Esophagus muscularis mucosa (tissue), 4 donors: ENCODE measurements at regions not wholly inside any gene's neighbourhood (a gene's known extent, or its start where the extent isn't known, plus 50 kb on each side); places are given as distances from the start of the nearest gene placed in this dataset.
"Not testable (repeated sequence)": the region's sequence is repeated elsewhere in the genome, so short reads cannot be mapped to it uniquely, and the experiment has no call there.

Experiments used
- DNase-seq: peaks from one replicate; pipeline ENCODE4 v3.0.0-alpha.2; 2017; ENCODE audit errors: extremely low spot score
- H3K27ac ChIP-seq, 4 donors: fragments of 200-600 bp; sonication (generic); replicated peaks in 1 of 4; 1 replicate in 3 of 4; 2 replicates in 1 of 4; pipeline ENCODE4 v1.5.1; 2016 to 2019; ENCODE audit warnings: mild to moderate bottlenecking in 1 of 4
- H3K27me3 ChIP-seq, 4 donors: fragments of 200-600 bp; sonication (generic); one replicate each; pipeline versions ENCODE4 v1.5.1 to v1.6.0; 2016 to 2019
- H3K36me3 ChIP-seq, 4 donors: fragments of 200-600 bp; sonication (generic); one replicate each; pipeline ENCODE4 v1.5.1; 2016 to 2019
- H3K4me1 ChIP-seq, 4 donors: fragments of 200-600 bp; sonication (generic); one replicate each; pipeline ENCODE4 v1.5.1; 2016 to 2019
- H3K4me3 ChIP-seq, 4 donors: fragments of 200-600 bp; sonication (generic); 1 replicate in 2 of 4; 2 replicates in 2 of 4; pipeline ENCODE4 v1.5.1; 2016 to 2019; ENCODE audit warnings: mild to moderate bottlenecking in 4 of 4, moderate library complexity in 1 of 4
- H3K9me3 ChIP-seq, 4 donors: fragments of 200-600 bp; sonication (generic); 1 replicate in 3 of 4; 2 replicates in 1 of 4; pipeline ENCODE4 v1.5.1; 2016 to 2019
- EP300 ChIP-seq: sonication (generic); formaldehyde crosslinking; IDR thresholded peaks from one replicate; pipeline ENCODE4 v1.6.1; 2017; ENCODE audit warnings: antibody characterized with exemption
- POLR2A ChIP-seq: fragments of 450-650 bp; IDR thresholded peaks from one replicate; pipeline ENCODE4 v1.6.1; 2017; ENCODE audit warnings: antibody characterized with exemption, moderate library complexity, mild to moderate bottlenecking, low read depth
- POLR2AphosphoS5 ChIP-seq, 2 donors: sonication (generic); formaldehyde crosslinking; IDR thresholded peaks; one replicate each; pipeline ENCODE4 v1.6.1; 2017; ENCODE audit warnings: antibody characterized with exemption in 2 of 2
- WGBS: methylation state at CpG from one replicate; pipeline ENCODE4 v1.1.5; 2018; 5-methylcytosine and 5-hydroxymethylcytosine counted together
- intact Hi-C: fragments of 100-400 bp; cut with DNase I; formaldehyde crosslinking; loops from one replicate; pipeline ENCODE4 v1.15.1; 2023
- TF ChIP-seq, protein P1 (sequence below), 3 experiments: fragments of 200-600 bp in 2 of 3; fragments of 450-650 bp in 1 of 3; sonication (generic) in 2 of 3; IDR thresholded peaks; one replicate each; pipeline ENCODE4 v1.5.1; 2017 to 2019; ENCODE audit warnings: antibody characterized with exemption in 3 of 3, mild to moderate bottlenecking in 2 of 3, moderate library complexity in 1 of 3

DNA sequence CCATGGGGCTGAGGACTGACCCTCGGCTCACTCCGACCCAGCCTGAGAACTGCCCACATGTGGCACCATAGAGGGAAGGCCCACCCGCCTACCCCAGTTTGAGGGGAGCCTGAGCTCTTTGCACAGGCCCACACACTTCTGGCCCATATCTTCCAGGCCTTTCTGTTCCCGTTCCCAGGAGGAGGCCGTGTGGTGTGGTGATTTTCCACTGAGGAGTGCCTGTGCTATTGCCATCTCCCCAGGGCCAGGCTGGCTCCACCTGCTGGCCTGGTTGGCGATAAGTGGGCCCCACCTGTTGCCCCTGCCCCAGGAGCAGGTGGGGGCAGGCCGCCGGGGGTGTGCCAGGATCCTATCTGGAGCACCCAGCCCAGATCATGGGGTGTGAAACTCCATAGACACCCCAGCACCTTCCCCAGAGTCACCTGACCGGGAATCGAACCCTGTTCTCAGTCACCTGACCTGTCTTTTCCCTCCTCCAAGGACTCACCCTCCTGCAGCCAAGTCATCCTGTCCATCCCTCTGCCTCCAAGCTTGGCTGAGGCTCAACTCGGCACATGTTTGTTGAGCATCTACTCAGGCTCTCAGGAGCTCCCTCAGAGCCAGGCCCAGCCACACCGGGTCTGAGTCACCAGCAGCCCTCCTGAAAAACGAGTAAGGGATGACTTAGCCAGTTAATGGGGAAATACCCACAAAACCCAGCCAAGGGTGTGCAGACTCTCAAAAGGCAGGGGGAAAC lies 120.1 kb downstream of the CYP26B1 start:
- DNase-seq: peak; percentile 74
- H3K4me1 ChIP-seq: no peaks in the 10 kb centered on the region

DNA sequence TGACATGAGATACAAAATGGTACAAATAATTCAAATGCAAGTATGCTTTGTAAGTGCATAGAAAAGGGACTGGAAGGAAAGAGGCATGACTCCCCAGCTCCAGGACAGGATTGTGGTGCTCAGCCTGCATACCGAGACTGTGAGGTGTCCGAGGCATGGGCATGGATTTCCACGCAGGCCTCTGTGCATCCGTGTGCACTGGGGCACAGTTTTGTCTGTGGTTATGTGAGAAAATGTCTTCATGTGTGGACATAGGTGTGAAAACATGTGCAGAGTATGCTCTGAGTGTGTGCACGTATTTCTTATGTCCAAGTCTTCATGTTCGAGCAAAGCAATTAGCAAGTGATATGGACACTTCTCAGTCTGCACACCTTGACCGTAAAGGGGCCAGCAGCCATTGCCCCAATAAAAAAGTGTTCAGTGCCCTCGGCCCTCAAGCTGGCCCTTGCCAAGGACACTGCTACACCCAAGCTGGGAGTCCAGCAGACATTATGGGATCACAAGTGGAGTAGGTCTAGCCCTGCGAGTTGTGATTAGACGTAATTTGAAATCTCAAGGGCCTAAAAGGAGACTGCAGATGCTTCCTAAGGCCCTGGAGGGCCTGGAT lies 120.7 kb downstream of the CYP26B1 start:
- WGBS: 80% methylated on average over 7 of the region's 10 CpGs
- peak; percentile 80 for DNase-seq
- H3K27me3 ChIP-seq: no peaks in the 10 kb centered on the region

More for the DNA sequence above, 120.1 kb downstream of the CYP26B1 start:
- WGBS: 83% methylated on average over 7 of the region's 13 CpGs
- Histone ChIP-seq H3K27ac (no peak overlapping the region), H3K9me3 (no peaks in the 10 kb centered on the region), H3K27me3 (no peaks in the 10 kb centered on the region), H3K4me3 (no peak overlapping the region), H3K36me3 (no peaks in the 10 kb centered on the region)
- TF ChIP-seq, protein P1, sequence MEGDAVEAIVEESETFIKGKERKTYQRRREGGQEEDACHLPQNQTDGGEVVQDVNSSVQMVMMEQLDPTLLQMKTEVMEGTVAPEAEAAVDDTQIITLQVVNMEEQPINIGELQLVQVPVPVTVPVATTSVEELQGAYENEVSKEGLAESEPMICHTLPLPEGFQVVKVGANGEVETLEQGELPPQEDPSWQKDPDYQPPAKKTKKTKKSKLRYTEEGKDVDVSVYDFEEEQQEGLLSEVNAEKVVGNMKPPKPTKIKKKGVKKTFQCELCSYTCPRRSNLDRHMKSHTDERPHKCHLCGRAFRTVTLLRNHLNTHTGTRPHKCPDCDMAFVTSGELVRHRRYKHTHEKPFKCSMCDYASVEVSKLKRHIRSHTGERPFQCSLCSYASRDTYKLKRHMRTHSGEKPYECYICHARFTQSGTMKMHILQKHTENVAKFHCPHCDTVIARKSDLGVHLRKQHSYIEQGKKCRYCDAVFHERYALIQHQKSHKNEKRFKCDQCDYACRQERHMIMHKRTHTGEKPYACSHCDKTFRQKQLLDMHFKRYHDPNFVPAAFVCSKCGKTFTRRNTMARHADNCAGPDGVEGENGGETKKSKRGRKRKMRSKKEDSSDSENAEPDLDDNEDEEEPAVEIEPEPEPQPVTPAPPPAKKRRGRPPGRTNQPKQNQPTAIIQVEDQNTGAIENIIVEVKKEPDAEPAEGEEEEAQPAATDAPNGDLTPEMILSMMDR (IDR thresholded peaks at IDR 0.05): no peak
- TF ChIP-seq POLR2AphosphoS5 (IDR thresholded peaks at IDR 0.05): no peak
- no peak for TF ChIP-seq EP300
- TF ChIP-seq POLR2A: no peak
- intact Hi-C loops: no loop called here

DNA sequence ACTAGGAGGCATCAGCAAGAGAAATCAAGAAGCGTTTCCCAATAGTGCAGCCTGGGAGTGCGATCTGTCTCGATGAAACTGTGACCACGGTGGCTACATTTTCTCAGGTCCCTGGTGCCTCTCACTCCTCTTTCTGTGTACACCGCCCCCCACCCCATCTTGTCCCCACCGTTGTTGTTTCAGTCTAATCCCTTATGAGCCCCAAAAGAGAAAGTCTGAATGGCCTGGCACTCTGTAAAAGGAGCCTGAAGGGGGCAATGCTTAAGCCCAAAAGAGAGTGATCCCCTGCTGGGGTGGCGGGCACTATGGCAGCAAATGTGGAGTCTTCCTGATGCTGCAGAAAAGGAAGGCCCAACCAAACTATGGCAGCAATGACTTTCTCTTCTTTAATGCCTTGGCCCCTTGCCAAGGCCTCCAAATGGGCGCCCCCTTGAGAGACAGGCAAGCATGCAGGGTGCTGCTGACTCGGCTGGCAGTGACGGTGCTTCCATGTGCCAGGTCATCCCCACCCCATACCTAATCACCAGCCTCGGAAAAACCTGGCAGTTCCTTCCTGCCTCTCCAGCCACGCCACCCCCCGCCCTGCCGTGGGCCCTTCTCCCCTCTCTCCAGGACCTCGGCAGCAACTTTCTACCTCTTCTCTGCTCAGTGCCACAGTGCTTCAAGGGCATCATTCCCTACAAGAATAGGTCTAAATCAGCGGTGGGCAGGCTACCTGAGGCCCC lies 123.0 kb downstream of the CYP26B1 start:
- no peak for TF ChIP-seq EP300
- TF ChIP-seq POLR2AphosphoS5 (IDR thresholded peaks at IDR 0.05): no peak
- TF ChIP-seq POLR2A: no peak
- TF ChIP-seq, protein P1 (IDR thresholded peaks at IDR 0.05): no peak
- no peak for DNase-seq
- WGBS: 89% methylated on average over 13 of the region's 16 CpGs
- no peak overlapping the region for H3K4me3 ChIP-seq
- no peaks in the 10 kb centered on the region for H3K4me1 ChIP-seq
- no peaks in the 10 kb centered on the region for H3K36me3 ChIP-seq
- intact Hi-C loops: no loop called here
- H3K27me3 ChIP-seq: no peaks in the 10 kb centered on the region
- no peak overlapping the region for H3K27ac ChIP-seq
- H3K9me3 ChIP-seq: no peaks in the 10 kb centered on the region

More for the DNA sequence above, 120.7 kb downstream of the CYP26B1 start:
- intact Hi-C loops: no loop called here
- TF ChIP-seq, protein P1 (IDR thresholded peaks at IDR 0.05): no peak
- TF ChIP-seq POLR2AphosphoS5 (IDR thresholded peaks at IDR 0.05) (no peak), EP300 (no peak), POLR2A (no peak)
- Histone ChIP-seq H3K4me3 (no peak overlapping the region), H3K36me3 (no peaks in the 10 kb centered on the region), H3K27ac (no peak overlapping the region), H3K4me1 (no peaks in the 10 kb centered on the region), H3K9me3 (no peaks in the 10 kb centered on the region)

DNA sequence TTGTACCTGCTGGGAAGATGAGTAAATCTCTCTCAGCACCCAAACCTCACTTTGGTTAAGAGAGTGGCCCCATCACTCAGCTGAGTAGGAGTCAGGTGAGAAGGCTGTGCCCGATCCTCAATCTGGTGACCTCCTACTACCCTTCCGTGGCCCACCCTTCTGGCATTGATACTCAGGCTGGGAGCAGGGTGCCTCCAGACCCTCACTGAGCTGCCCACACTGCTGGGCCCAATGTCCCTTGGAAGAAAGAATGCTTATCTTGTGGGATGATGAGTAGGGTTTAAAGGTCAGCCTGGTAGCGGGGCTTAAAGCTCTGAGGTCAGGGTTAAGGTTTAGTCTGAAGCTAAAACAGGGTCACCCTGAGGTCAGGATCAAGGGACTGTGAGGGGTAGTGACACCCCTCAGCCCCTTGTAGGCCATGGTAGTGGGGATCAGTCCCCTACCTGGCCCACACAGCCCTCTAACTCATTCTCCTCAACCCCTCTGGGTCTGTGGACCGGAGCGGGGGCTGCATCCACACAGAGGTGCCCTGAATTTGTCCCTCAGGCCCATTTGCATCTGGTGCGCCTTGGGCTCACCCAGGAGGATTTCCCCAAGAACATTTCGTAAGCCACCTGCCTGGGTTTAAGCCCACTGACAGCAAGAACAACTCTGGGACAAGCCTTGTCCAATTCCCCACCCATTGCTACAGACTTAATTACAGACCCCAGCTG lies 123.8 kb downstream of the CYP26B1 start:
- Histone ChIP-seq H3K4me1 (no peaks in the 10 kb centered on the region), H3K27ac (no peak overlapping the region), H3K9me3 (no peaks in the 10 kb centered on the region), H3K36me3 (no peaks in the 10 kb centered on the region), H3K4me3 (no peak overlapping the region), H3K27me3 (no peaks in the 10 kb centered on the region)
- DNase-seq: no peak
- TF ChIP-seq, protein P1 (IDR thresholded peaks at IDR 0.05): no peak
- no peak for TF ChIP-seq EP300
- TF ChIP-seq POLR2A: no peak
- no peak for TF ChIP-seq POLR2AphosphoS5 (IDR thresholded peaks at IDR 0.05)
- intact Hi-C loops: no loop called here
- 95% methylated on average over 7 of the region's 7 CpGs for WGBS

DNA sequence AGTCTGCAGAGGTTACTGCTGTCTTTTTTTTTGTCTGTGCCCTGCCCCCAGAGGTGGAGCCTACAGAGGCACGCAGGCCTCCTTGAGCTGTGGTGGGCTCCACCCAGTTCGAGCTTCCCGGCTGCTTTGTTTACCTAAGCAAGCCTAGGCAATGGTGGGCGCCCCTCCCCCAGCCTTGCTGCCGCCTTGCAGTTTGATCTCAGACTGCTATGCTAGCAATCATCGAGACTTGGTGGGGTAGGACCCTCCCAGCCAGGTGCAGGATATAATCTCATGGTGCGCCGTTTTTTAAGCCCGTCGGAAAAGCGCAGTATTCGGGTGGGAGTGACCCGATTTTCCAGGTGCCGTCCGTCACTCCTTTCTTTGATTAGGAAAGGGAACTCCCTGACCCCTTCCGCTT lies 126.3 kb downstream of the CYP26B1 start:
- H3K4me1 ChIP-seq, DNase-seq, H3K27ac ChIP-seq, H3K9me3 ChIP-seq, H3K27me3 ChIP-seq, intact Hi-C loops, H3K36me3 ChIP-seq, H3K4me3 ChIP-seq: not testable (repeated sequence)
- 72% methylated on average over 16 of the region's 16 CpGs for WGBS
